LNCaP clone FGC (cell line): ENCODE measurements at regions not wholly inside any gene's neighbourhood (a gene's known extent, or its start where the extent isn't known, plus 50 kb on each side); places are given as distances from the start of the nearest gene placed in this dataset.
"Not testable (repeated sequence)": the region's sequence is repeated elsewhere in the genome, so short reads cannot be mapped to it uniquely, and the experiment has no call there.

ENCODE experiments used
- DNase-seq: peaks from one replicate; pipeline ENCODE4 v3.0.0-alpha.2; 2011; ENCODE audit warnings: low read depth
- H3K4me3 ChIP-seq: 2 replicates; pipeline ENCODE4 v1.5.1; 2011; ENCODE audit warnings: mild to moderate bottlenecking, low read depth, low read length, control low read depth
- CTCF ChIP-seq: IDR thresholded peaks from 2 replicates; pipeline ENCODE4 v1.5.1; 2012; ENCODE audit warnings: mild to moderate bottlenecking; ENCODE audit not compliant: control insufficient read depth, insufficient read depth; ENCODE audit errors: extremely low read depth

- no peak overlapping the region for H3K4me3 ChIP-seq
- no peak for TF ChIP-seq CTCF
- no peak for DNase-seq
Observed at GRCh38 chr1:199918196-199918769, 109.2 kb upstream of the NR5A2 start.

GRCh38 chr1:199920635-199921034 is 106.9 kb upstream of the NR5A2 start:
- DNase-seq = no peak
- H3K4me3 ChIP-seq = no peak overlapping the region
- no peak for TF ChIP-seq CTCF

- no peak for DNase-seq
- TF ChIP-seq CTCF = no peak
- H3K4me3 ChIP-seq = no peak overlapping the region
Observed at GRCh38 chr1:199929556-199929955, 98.0 kb upstream of the NR5A2 start.

- DNase-seq, H3K4me3 ChIP-seq: not testable (repeated sequence)
Observed at GRCh38 chr1:199930067-199930466, 97.4 kb upstream of the NR5A2 start.

- DNase-seq = no peak
- H3K4me3 ChIP-seq = no peak overlapping the region
- no peak for TF ChIP-seq CTCF
Observed at GRCh38 chr1:199931666-199932377, 95.7 kb upstream of the NR5A2 start.

- DNase-seq = no peak
- TF ChIP-seq CTCF = no peak
- H3K4me3 ChIP-seq = no peak overlapping the region
Observed at GRCh38 chr1:199932462-199932861, 95.0 kb upstream of the NR5A2 start.

GRCh38 chr1:199936441-199936840 is 91.1 kb upstream of the NR5A2 start:
- no peak overlapping the region for H3K4me3 ChIP-seq
- no peak for TF ChIP-seq CTCF
- DNase-seq = no peak
